OCI-LY1 (cell line): ENCODE measurements at regions not wholly inside any gene's neighbourhood (a gene's known extent, or its start where the extent isn't known, plus 50 kb on each side); places are given as distances from the start of the nearest gene placed in this dataset.

ENCODE experiments used
- H2AFZ ChIP-seq: fragments of 200-600 bp; sonication (generic), shearing (Covaris generic); 2 replicates; pipeline ENCODE4 v1.6.0; 2014; ENCODE audit warnings: antibody characterized with exemption, mild to moderate bottlenecking, low read length
- H3F3A ChIP-seq: fragments of 200-600 bp; sonication (generic), shearing (Covaris generic); 2 replicates; pipeline ENCODE4 v1.6.0; 2014; ENCODE audit warnings: mild to moderate bottlenecking, antibody characterized with exemption, low read length, moderate library complexity; ENCODE audit not compliant: insufficient read depth
- H3K27ac ChIP-seq: fragments of 200-600 bp; sonication (generic); 2 replicates; pipeline ENCODE4 v1.5.1; 2014; ENCODE audit warnings: low read length, mixed run types, mild to moderate bottlenecking, low read depth; ENCODE audit not compliant: poor library complexity, severe bottlenecking
- H3K27me3 ChIP-seq: fragments of 200-600 bp; sonication (generic); 2 replicates; pipeline ENCODE4 v1.6.0; 2014; ENCODE audit warnings: antibody characterized with exemption, mild to moderate bottlenecking, low read length, moderate library complexity; ENCODE audit not compliant: insufficient read depth
- H3K36me3 ChIP-seq: fragments of 200-600 bp; sonication (generic); 2 replicates; pipeline ENCODE4 v1.6.1; 2014; ENCODE audit warnings: mild to moderate bottlenecking, antibody characterized with exemption, low read length, moderate library complexity, mixed read lengths; ENCODE audit not compliant: insufficient read depth
- H3K4me1 ChIP-seq: fragments of 200-600 bp; sonication (generic); 2 replicates; pipeline ENCODE4 v1.5.1; 2014; ENCODE audit warnings: mild to moderate bottlenecking, low read length, moderate library complexity; ENCODE audit not compliant: insufficient read depth, severe bottlenecking
- H3K4me2 ChIP-seq: fragments of 200-600 bp; sonication (generic), shearing (Covaris generic); 2 replicates; pipeline ENCODE4 v1.6.1; 2014; ENCODE audit warnings: low read length
- H3K4me3 ChIP-seq: fragments of 200-600 bp; sonication (generic); 2 replicates; pipeline ENCODE4 v1.5.1; 2014; ENCODE audit warnings: low read length, low read depth, mild to moderate bottlenecking, mixed read lengths; ENCODE audit not compliant: poor library complexity, severe bottlenecking
- H3K79me2 ChIP-seq: fragments of 200-600 bp; shearing (Covaris generic); 2 replicates; pipeline ENCODE4 v1.6.1; 2016; ENCODE audit warnings: mixed run types, low read length, mixed read lengths; ENCODE audit not compliant: insufficient read depth
- H3K9ac ChIP-seq: fragments of 200-600 bp; sonication (generic), shearing (Covaris generic); 2 replicates; pipeline ENCODE4 v1.6.1; 2014; ENCODE audit warnings: mild to moderate bottlenecking, low read length, mixed read lengths
- H3K9me2 ChIP-seq: fragments of 200-600 bp; sonication (generic), shearing (Covaris generic); 2 replicates; pipeline ENCODE4 v1.6.1; 2014; ENCODE audit warnings: low read depth, mild to moderate bottlenecking, low read length, mixed read lengths
- H3K9me3 ChIP-seq: fragments of 200-600 bp; shearing (Covaris generic); 2 replicates; pipeline ENCODE4 v1.6.1; 2014; ENCODE audit warnings: low read length, mixed read lengths
- H4K20me1 ChIP-seq: fragments of 200-600 bp; sonication (generic), shearing (Covaris generic); 2 replicates; pipeline ENCODE4 v1.6.0; 2016; ENCODE audit warnings: mild to moderate bottlenecking, low read length; ENCODE audit not compliant: insufficient read depth
- CTCF ChIP-seq: fragments of 200-600 bp; sonication (generic), shearing (Covaris generic); IDR thresholded peaks from 2 replicates; pipeline ENCODE4 v1.5.1; 2017; ENCODE audit warnings: mild to moderate bottlenecking, antibody characterized with exemption, low read length, moderate library complexity, mixed read lengths
- EZH2 ChIP-seq: fragments of 200-600 bp; sonication (generic), shearing (Covaris generic); IDR thresholded peaks from 2 replicates; pipeline ENCODE4 v1.8.0; 2017; ENCODE audit warnings: borderline replicate concordance, mixed run types, mild to moderate bottlenecking, antibody characterized with exemption, low read length, moderate library complexity, mixed read lengths

GRCh38 chr14:97219431-97220017, 422.3 kb downstream of the VRK1 start:
- Histone ChIP-seq H2AFZ (no peak overlapping the region), H3K79me2 (no peaks in the 10 kb centered on the region), H3K36me3 (no peaks in the 10 kb centered on the region), H3K9ac (no peak overlapping the region), H3K9me3 (no peaks in the 10 kb centered on the region), H3K4me2 (no peak overlapping the region), H3K4me1 (no peaks in the 10 kb centered on the region), H4K20me1 (no peaks in the 10 kb centered on the region), H3K27ac (no peak overlapping the region), H3K4me3 (no peak overlapping the region), H3F3A (no peaks in the 10 kb centered on the region), H3K27me3 (no peaks in the 10 kb centered on the region), H3K9me2 (no peaks in the 10 kb centered on the region)
- no peak for TF ChIP-seq CTCF
- TF ChIP-seq EZH2, result no peak

GRCh38 chr14:97221572-97222285, 424.5 kb downstream of the VRK1 start:
- Histone ChIP-seq H4K20me1 (no peaks in the 10 kb centered on the region), H3K36me3 (no peaks in the 10 kb centered on the region), H3F3A (no peaks in the 10 kb centered on the region), H3K9me2 (no peaks in the 10 kb centered on the region), H3K9me3 (no peaks in the 10 kb centered on the region), H3K4me2 (no peak overlapping the region), H3K27ac (no peak overlapping the region), H3K9ac (no peak overlapping the region), H3K4me3 (no peak overlapping the region), H3K79me2 (no peaks in the 10 kb centered on the region), H2AFZ (no peak overlapping the region), H3K4me1 (no peaks in the 10 kb centered on the region), H3K27me3 (no peaks in the 10 kb centered on the region)
- no peak for TF ChIP-seq EZH2

- Histone ChIP-seq H3K4me3 (no peak overlapping the region), H3K9me3 (no peaks in the 10 kb centered on the region), H3K4me1 (no peaks in the 10 kb centered on the region), H3K27ac (no peak overlapping the region), H3F3A (no peaks in the 10 kb centered on the region), H3K36me3 (no peaks in the 10 kb centered on the region), H3K79me2 (no peaks in the 10 kb centered on the region), H2AFZ (no peak overlapping the region), H3K9me2 (no peaks in the 10 kb centered on the region), H3K9ac (no peak overlapping the region), H3K4me2 (no peak overlapping the region), H4K20me1 (no peaks in the 10 kb centered on the region), H3K27me3 (no peaks in the 10 kb centered on the region)
- TF ChIP-seq EZH2 (no peak), CTCF (no peak)
Observed at GRCh38 chr14:97224016-97224415, 426.8 kb downstream of the VRK1 start.
